Stomach (tissue), 4 donors: ENCODE measurements at regions not wholly inside any gene's neighbourhood (a gene's known extent, or its start where the extent isn't known, plus 50 kb on each side); places are given as distances from the start of the nearest gene placed in this dataset.
"Not testable (repeated sequence)": the region's sequence is repeated elsewhere in the genome, so short reads cannot be mapped to it uniquely, and the experiment has no call there.

Experiments
- CTCF ChIP-seq, 7 experiments: fragments of 450-650 bp in 4 of 7; fragments of 200-600 bp in 3 of 7; sonication (generic) in 3 of 7; IDR thresholded peaks; one replicate each; pipeline ENCODE4 v1.5.1; 2016 to 2019; ENCODE audit warnings: antibody characterized with exemption in 7 of 7, control low read depth in 2 of 7, mild to moderate bottlenecking in 1 of 7
- EP300 ChIP-seq: sonication (generic); formaldehyde crosslinking; IDR thresholded peaks from one replicate; pipeline ENCODE4 v1.6.1; 2017; ENCODE audit warnings: antibody characterized with exemption

- not testable (repeated sequence) for TF ChIP-seq CTCF (IDR thresholded peaks at IDR 0.05); EP300
These were observed 91.0 kb upstream of the SATB1 start for GRCh38 chr3:18516170-18516569.
